Ovary (tissue), 7 donors: ENCODE measurements at regions not wholly inside any gene's neighbourhood (a gene's known extent, or its start where the extent isn't known, plus 50 kb on each side); places are given as distances from the start of the nearest gene placed in this dataset.
"Not testable (repeated sequence)": the region's sequence is repeated elsewhere in the genome, so short reads cannot be mapped to it uniquely, and the experiment has no call there.

Source experiments
- DNase-seq, 5 donors: peaks; one replicate each; pipeline ENCODE4 v3.0.0-alpha.2; 2019 to 2020
- H3K27ac ChIP-seq, 2 donors: fragments of 200-600 bp; one replicate each; pipeline versions ENCODE4 v1.5.1 to v1.8.0; 2019 to 2022
- H3K27me3 ChIP-seq: fragments of 200-600 bp; one replicate; pipeline ENCODE4 v1.8.0; 2022
- H3K36me3 ChIP-seq: fragments of 200-600 bp; sonication (generic); one replicate; pipeline ENCODE4 v1.5.1; 2019
- H3K4me1 ChIP-seq: one replicate; pipeline ENCODE4 v1.8.1; 2013; ENCODE audit warnings: mild to moderate bottlenecking, moderate library complexity; ENCODE audit not compliant: insufficient read depth
- H3K4me3 ChIP-seq: fragments of 200-600 bp; sonication (generic); one replicate; pipeline ENCODE4 v1.5.1; 2017
- H3K9me3 ChIP-seq, 2 donors: fragments of 200-600 bp in 1 of 2; sonication (generic) in 1 of 2; one replicate each; pipeline versions ENCODE4 v1.5.1 to v1.8.1; 2013 to 2019; ENCODE audit warnings: mild to moderate bottlenecking in 1 of 2, moderate library complexity in 1 of 2
- CTCF ChIP-seq, 3 donors: fragments of 450-650 bp in 2 of 3; fragments of 200-600 bp in 1 of 3; IDR thresholded peaks; one replicate each; pipeline versions ENCODE4 v1.5.1 to v1.8.0; 2016 to 2022; ENCODE audit warnings: antibody characterized with exemption in 3 of 3, mild to moderate bottlenecking in 1 of 3
- EP300 ChIP-seq: sonication (generic); formaldehyde crosslinking; IDR thresholded peaks from one replicate; pipeline ENCODE4 v1.6.1; 2017; ENCODE audit warnings: antibody characterized with exemption
- POLR2A ChIP-seq: fragments of 450-650 bp; IDR thresholded peaks from one replicate; pipeline ENCODE4 v1.6.1; 2017; ENCODE audit warnings: antibody characterized with exemption, mild to moderate bottlenecking, moderate library complexity
- WGBS, 3 donors: extraction: QIAGEN DNeasy Blood & Tissue Kit in 1 of 3; methylation state at CpG; one replicate each; pipeline versions ENCODE4 v1.1.5 to v1.1.7; 2013 to 2017; 5-methylcytosine and 5-hydroxymethylcytosine counted together
- intact Hi-C, 4 donors: fragments of 100-400 bp; cut with DNase I; formaldehyde crosslinking; loops; one replicate each; pipeline versions ENCODE4 v1.11.0 to v1.15.1; 2022 to 2023
- donor health status: DM: no; HTN: no; CAD: no; lungs with moderate emphysema.
- donor health status: DM: no; HTN: no; CAD: no.
- donor health status: Bipolar disorder and iron deficiency.
- donor health status: DM: no; HTN: no; CAD: no.
- donor health status: DM: yes; HTN: yes; CAD: no.

DNA sequence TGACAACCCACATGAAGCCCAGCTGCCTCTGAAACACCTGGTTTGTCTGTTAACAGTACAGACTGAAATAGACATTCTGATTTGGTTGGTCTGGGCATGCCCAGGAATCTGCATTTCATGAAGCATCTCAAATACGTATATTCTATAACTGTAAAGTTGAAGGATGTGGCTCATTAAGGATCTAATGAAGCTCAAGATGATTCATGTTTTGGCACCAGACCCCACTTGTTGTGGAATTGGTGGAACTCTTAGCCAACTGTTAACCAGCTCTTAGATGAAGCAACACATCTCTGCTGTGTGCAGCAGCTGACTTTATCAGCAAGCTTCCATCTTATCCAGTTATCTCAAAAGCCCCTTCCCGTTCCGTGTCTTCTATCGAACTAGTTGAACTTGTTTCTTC, 232.2 kb downstream of the INSC start:
- H3K4me3 ChIP-seq, result no peak overlapping the region
- no peak for DNase-seq
- no peaks in the 10 kb centered on the region for H3K4me1 ChIP-seq
- 59 to 69% (median 63%) methylated on average over 4 of the region's 4 CpGs for WGBS, 3 donors
- intact Hi-C loops, result no loop called here
- H3K27ac ChIP-seq, result no peak overlapping the region
- no peaks in the 10 kb centered on the region for H3K36me3 ChIP-seq
- H3K9me3 ChIP-seq, result no peaks in the 10 kb centered on the region
- TF ChIP-seq POLR2A, result no peak
- TF ChIP-seq CTCF (IDR thresholded peaks at IDR 0.05), result no peak
- TF ChIP-seq EP300, result no peak
- H3K27me3 ChIP-seq, result no peaks in the 10 kb centered on the region

GRCh38 chr11:15347969-15348734, 233.4 kb downstream of the INSC start:
- 54 to 74% (median 70%) methylated on average over 2 of the region's 2 CpGs for WGBS, 3 donors
- Histone ChIP-seq H3K27me3 (no peaks in the 10 kb centered on the region), H3K27ac (no peak overlapping the region), H3K9me3 (no peaks in the 10 kb centered on the region), H3K4me1 (no peaks in the 10 kb centered on the region), H3K4me3 (no peak overlapping the region), H3K36me3 (no peaks in the 10 kb centered on the region)
- no peak for DNase-seq
- intact Hi-C loops, result no loop called here
- TF ChIP-seq EP300 (no peak), CTCF (IDR thresholded peaks at IDR 0.05) (no peak), POLR2A (no peak)

DNA sequence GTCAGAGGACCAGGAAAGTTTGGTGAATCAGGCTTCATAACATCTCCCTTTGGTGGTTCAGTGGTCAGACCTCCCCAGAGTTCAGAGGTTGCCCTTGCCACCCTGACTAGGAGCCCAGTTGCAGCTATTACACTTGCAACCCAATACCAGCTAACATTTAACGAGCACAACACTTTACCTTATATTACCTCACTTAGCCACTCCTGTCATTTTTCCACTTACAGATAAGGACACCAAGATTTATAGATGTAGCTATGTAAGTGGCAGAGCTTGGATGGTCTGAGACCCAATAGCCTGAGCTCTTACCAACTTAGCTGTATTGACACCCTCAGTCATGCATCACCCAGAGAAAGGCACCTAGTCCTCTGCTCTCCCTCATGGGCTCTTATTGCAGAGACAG, 234.7 kb downstream of the INSC start:
- 59 to 72% (median 63%) methylated on average over 1 of the region's 1 CpG for WGBS, 3 donors
- intact Hi-C loops, result no loop called here

DNA sequence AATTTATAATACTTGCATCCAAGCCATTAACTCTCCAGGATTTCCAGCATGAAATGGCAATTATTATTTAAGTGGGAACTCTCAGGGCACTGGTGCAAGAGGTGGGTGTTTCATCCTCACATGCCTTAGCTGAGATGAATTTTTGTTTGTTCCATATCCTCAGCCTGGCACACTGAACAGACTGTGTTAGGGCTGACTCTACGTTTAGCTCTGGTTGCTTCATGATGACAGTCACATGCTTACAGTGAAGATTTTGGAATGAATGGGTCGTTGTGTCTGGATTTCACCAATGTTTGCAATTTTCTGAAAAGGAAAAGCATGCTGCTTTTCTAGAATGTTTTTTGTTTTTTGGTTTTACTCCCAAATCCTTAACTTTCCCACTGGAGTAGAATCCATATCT, 246.6 kb downstream of the INSC start:
- WGBS, 3 donors, result 60 to 71% (median 66%) methylated on average over 2 of the region's 2 CpGs
- TF ChIP-seq POLR2A (no peak), CTCF (IDR thresholded peaks at IDR 0.05) (no peak), EP300 (no peak)
- Histone ChIP-seq H3K4me1 (no peaks in the 10 kb centered on the region), H3K36me3 (no peaks in the 10 kb centered on the region), H3K27me3 (no peaks in the 10 kb centered on the region), H3K4me3 (no peak overlapping the region), H3K27ac (no peak overlapping the region), H3K9me3 (no peaks in the 10 kb centered on the region)
- no peak for DNase-seq
- intact Hi-C loops, result no loop called here

More for the DNA sequence above, 234.7 kb downstream of the INSC start:
- TF ChIP-seq EP300 (no peak), POLR2A (no peak), CTCF (IDR thresholded peaks at IDR 0.05) (no peak)
- H3K36me3 ChIP-seq, result no peaks in the 10 kb centered on the region
- no peak for DNase-seq
- no peak overlapping the region for H3K4me3 ChIP-seq
- no peaks in the 10 kb centered on the region for H3K4me1 ChIP-seq
- no peaks in the 10 kb centered on the region for H3K27me3 ChIP-seq
- no peaks in the 10 kb centered on the region for H3K9me3 ChIP-seq
- no peak overlapping the region for H3K27ac ChIP-seq

- H3K27me3 ChIP-seq, DNase-seq, H3K4me1 ChIP-seq, H3K9me3 ChIP-seq, H3K27ac ChIP-seq, H3K4me3 ChIP-seq, intact Hi-C loops, H3K36me3 ChIP-seq: not testable (repeated sequence)
- 73 to 83% (median 73%) methylated on average over 5 of the region's 5 CpGs for WGBS, 3 donors
Measured at GRCh38 chr11:15365286-15365685, 250.6 kb downstream of the INSC start.
